Glutamatergic neuron (in vitro differentiated cells): ENCODE measurements at regions not wholly inside any gene's neighbourhood (a gene's known extent, or its start where the extent isn't known, plus 50 kb on each side); places are given as distances from the start of the nearest gene placed in this dataset.

Source experiments
- DNase-seq: peaks from one replicate; pipeline ENCODE4 v3.0.0; 2022
- H3K27ac Mint-ChIP-seq: one replicate; pipeline ENCODE4 v1.8.0; 2020; ENCODE audit warnings: mild to moderate bottlenecking, mixed read lengths, inconsistent platforms; ENCODE audit not compliant: unreplicated experiment
- H3K27me3 Mint-ChIP-seq: one replicate; pipeline ENCODE4 v1.8.0; 2020; ENCODE audit warnings: mild to moderate bottlenecking, moderate library complexity, mixed read lengths, inconsistent platforms; ENCODE audit not compliant: unreplicated experiment
- H3K36me3 Mint-ChIP-seq: one replicate; pipeline ENCODE4 v1.8.0; 2020; ENCODE audit warnings: mild to moderate bottlenecking, mixed read lengths, inconsistent platforms; ENCODE audit not compliant: unreplicated experiment
- H3K4me1 Mint-ChIP-seq: one replicate; pipeline ENCODE4 v1.8.0; 2020; ENCODE audit warnings: mild to moderate bottlenecking, low read depth, mixed read lengths, inconsistent platforms; ENCODE audit not compliant: unreplicated experiment
- H3K4me3 Mint-ChIP-seq: one replicate; pipeline ENCODE4 v1.8.0; 2020; ENCODE audit warnings: mild to moderate bottlenecking, mixed read lengths, inconsistent platforms; ENCODE audit not compliant: unreplicated experiment
- H3K9me3 Mint-ChIP-seq: one replicate; pipeline ENCODE4 v1.8.0; 2020; ENCODE audit warnings: mild to moderate bottlenecking, moderate library complexity, mixed read lengths, inconsistent platforms; ENCODE audit not compliant: unreplicated experiment
- CTCF ChIP-seq: fragments of 200-600 bp; sonication (generic); IDR thresholded peaks from one replicate; pipeline ENCODE4 v1.5.0; 2021; ENCODE audit not compliant: partially characterized antibody, unreplicated experiment

GRCh38 chr9:78630966-78631365, 334.0 kb downstream of the PSAT1 start:
- Mint-ChIP-seq H3K27ac (peak overlapping the region; percentile 13), H3K9me3 (no peaks in the 10 kb centered on the region), H3K4me1 (peaks cover 11% of the 10 kb centered on the region), H3K27me3 (no peaks in the 10 kb centered on the region), H3K4me3 (no peak overlapping the region), H3K36me3 (no peaks in the 10 kb centered on the region)
- TF ChIP-seq CTCF: no peak
- DNase-seq: no peak

- Mint-ChIP-seq H3K27me3 (no peaks in the 10 kb centered on the region), H3K27ac (no peak overlapping the region), H3K4me1 (no peaks in the 10 kb centered on the region), H3K36me3 (no peaks in the 10 kb centered on the region), H3K9me3 (no peaks in the 10 kb centered on the region), H3K4me3 (no peak overlapping the region)
- no peak for DNase-seq
- no peak for TF ChIP-seq CTCF
These were observed 343.8 kb downstream of the PSAT1 start for GRCh38 chr9:78640728-78641127.

GRCh38 chr9:78644359-78644758, 347.4 kb downstream of the PSAT1 start:
- Mint-ChIP-seq H3K36me3 (no peaks in the 10 kb centered on the region), H3K27ac (no peak overlapping the region), H3K27me3 (no peaks in the 10 kb centered on the region), H3K9me3 (no peaks in the 10 kb centered on the region), H3K4me1 (no peaks in the 10 kb centered on the region), H3K4me3 (no peak overlapping the region)
- no peak for TF ChIP-seq CTCF
- DNase-seq: no peak

- no peaks in the 10 kb centered on the region for H3K36me3 Mint-ChIP-seq
- no peak overlapping the region for H3K4me3 Mint-ChIP-seq
- peaks cover 2% of the 10 kb centered on the region for H3K9me3 Mint-ChIP-seq
- H3K4me1 Mint-ChIP-seq: no peaks in the 10 kb centered on the region
- no peak overlapping the region for H3K27ac Mint-ChIP-seq
- DNase-seq: no peak
- no peaks in the 10 kb centered on the region for H3K27me3 Mint-ChIP-seq
- no peak for TF ChIP-seq CTCF
These were observed 357.4 kb downstream of the PSAT1 start for GRCh38 chr9:78654324-78654723.

- Mint-ChIP-seq H3K4me1 (no peaks in the 10 kb centered on the region), H3K27me3 (no peaks in the 10 kb centered on the region), H3K9me3 (no peaks in the 10 kb centered on the region), H3K27ac (no peak overlapping the region), H3K36me3 (no peaks in the 10 kb centered on the region), H3K4me3 (no peak overlapping the region)
- no peak for DNase-seq
- TF ChIP-seq CTCF: no peak
These were observed 366.4 kb downstream of the PSAT1 start for GRCh38 chr9:78663369-78663768.
